ENCODE measurements at regions not wholly inside any gene's neighbourhood (a gene's known extent, or its start where the extent isn't known, plus 50 kb on each side); places are given as distances from the start of the nearest gene placed in this dataset.

- no peak overlapping the region for H2AK5ac ChIP-seq (ENCODE audit: insufficient read length, low read length)
- no peak overlapping the region for H3K4ac ChIP-seq (ENCODE audit: low read depth, low read length)
- H2BK12ac ChIP-seq (ENCODE audit: insufficient read length, low read depth, low read length) = no peak overlapping the region
- H3K18ac ChIP-seq (ENCODE audit: insufficient read length, low read depth, low read length) = no peak overlapping the region
- H3T11ph ChIP-seq (ENCODE audit: low read length) = no peak overlapping the region
- H4K20me1 ChIP-seq (ENCODE audit: control insufficient read depth, insufficient read depth, insufficient read length) = no peaks in the 10 kb centered on the region
- H3K27me3 Mint-ChIP-seq (ENCODE audit: low read depth) = no peaks in the 10 kb centered on the region
- no peak overlapping the region for H2BK120ac ChIP-seq (ENCODE audit: low read depth, low read length, poor library complexity, severe bottlenecking)
- no CpG with 5 or more reads among the region's 5 CpGs for WGBS (ENCODE audit: extremely low coverage, insufficient read length, low lambda C conversion rate)
- H3K23me2 ChIP-seq (ENCODE audit: insufficient read length, low read depth, low read length, poor library complexity, severe bottlenecking) = no peaks in the 10 kb centered on the region
- H3K27ac Mint-ChIP-seq = no peak overlapping the region
- no peak overlapping the region for H3K4me3 Mint-ChIP-seq
- H4K8ac ChIP-seq (replicated peaks; ENCODE audit: insufficient read length, low read depth, low read length) = no peak overlapping the region
- no peak for TF ChIP-seq CTCF (conservative IDR thresholded peaks at IDR 0.05)
- H2BK20ac ChIP-seq (ENCODE audit: low read depth, low read length, poor library complexity, severe bottlenecking) = no peak overlapping the region
- H3K56ac ChIP-seq (ENCODE audit: insufficient read length, low read depth, low read length) = no peak overlapping the region
- no peaks in the 10 kb centered on the region for H3K9me3 ChIP-seq (ENCODE audit: control insufficient read depth, low read depth, low read length)
- H3K27me3 ChIP-seq (ENCODE audit: insufficient read depth, low read length) = no peaks in the 10 kb centered on the region
- no peaks in the 10 kb centered on the region for H3K4me1 ChIP-seq (ENCODE audit: insufficient read depth, low read length)
- no peaks in the 10 kb centered on the region for H3K9me3 Mint-ChIP-seq
- H3K9ac ChIP-seq (ENCODE audit: extremely low read depth, insufficient read length, low read length) = no peak overlapping the region
- DNase-seq = no peak
- H4K5ac ChIP-seq (ENCODE audit: insufficient read length, low read depth, low read length) = no peak overlapping the region
- no peaks in the 10 kb centered on the region; a peak in 1 of 7 replicates for H3K36me3 Mint-ChIP-seq (ENCODE audit: insufficient read depth in 1 of 3, low read depth in 3 of 3)
- no peak overlapping the region for H3K14ac ChIP-seq (ENCODE audit: insufficient read depth, low read length)
- no peaks in the 10 kb centered on the region for H3K79me2 ChIP-seq (ENCODE audit: insufficient read depth, low read length)
- no peak overlapping the region for H3K27ac ChIP-seq (ENCODE audit: insufficient read length, low read depth, low read length)
- H4K91ac ChIP-seq (ENCODE audit: insufficient read length, low read depth, low read length) = no peak overlapping the region
- H2AFZ ChIP-seq (ENCODE audit: low read length) = no peak overlapping the region
- H2BK5ac ChIP-seq (ENCODE audit: insufficient read length, low read length) = no peak overlapping the region
- no peak overlapping the region for H3K23ac ChIP-seq (ENCODE audit: insufficient read length, low read depth, low read length)
- H3K79me1 ChIP-seq (ENCODE audit: insufficient read depth, low read depth, low read length, poor library complexity, severe bottlenecking) = no peaks in the 10 kb centered on the region
- H2BK15ac ChIP-seq (ENCODE audit: low read depth, low read length) = no peak overlapping the region
- no peaks in the 10 kb centered on the region for H3K4me1 Mint-ChIP-seq
- no peak overlapping the region for H3K4me2 ChIP-seq (ENCODE audit: insufficient read depth, insufficient read length, low read length)
Observed at GRCh38 chr5:13179407-13180087, 764.9 kb downstream of the DNAH5 start.
